Stimulated activated CD4-positive, alpha-beta T cell treated with anti-CD3 and anti-CD28 coated beads, Interleukin-15, amount 100 ng/mL, for 1 hour (primary cell): ENCODE measurements at regions not wholly inside any gene's neighbourhood (a gene's known extent, or its start where the extent isn't known, plus 50 kb on each side); places are given as distances from the start of the nearest gene placed in this dataset.

Source experiments
- DNase-seq, 2 donors: peaks; one replicate each; pipeline ENCODE4 v3.0.0-alpha.2; 2020; ENCODE audit warnings: low read depth in 1 of 2, low spot score in 1 of 2

GRCh38 chr5:173741087-173741486, 124.6 kb upstream of the BOD1 start:
- no peak for DNase-seq

- no peak for DNase-seq
These were observed 125.4 kb upstream of the BOD1 start for GRCh38 chr5:173741729-173742431.

- no peak for DNase-seq
These were observed 126.0 kb upstream of the BOD1 start for GRCh38 chr5:173742432-173742816.

GRCh38 chr5:173743641-173744343, 127.3 kb upstream of the BOD1 start:
- no peak for DNase-seq

GRCh38 chr5:173744551-173744950, 128.1 kb upstream of the BOD1 start:
- no peak for DNase-seq

- no peak for DNase-seq
These were observed 128.7 kb upstream of the BOD1 start for GRCh38 chr5:173745123-173745522.

GRCh38 chr5:173745557-173745956, 129.1 kb upstream of the BOD1 start:
- no peak for DNase-seq

- DNase-seq, result no peak
These were observed 129.7 kb upstream of the BOD1 start for GRCh38 chr5:173746047-173746646.

GRCh38 chr5:173747876-173748275, 131.4 kb upstream of the BOD1 start:
- DNase-seq, result no peak

- no peak for DNase-seq
These were observed 134.3 kb upstream of the BOD1 start for GRCh38 chr5:173750538-173751265.

- DNase-seq, result no peak
These were observed 134.8 kb upstream of the BOD1 start for GRCh38 chr5:173751266-173751600.

- no peak for DNase-seq
These were observed 135.5 kb upstream of the CPEB4 start for GRCh38 chr5:173752653-173753052.

GRCh38 chr5:173753307-173754168, 134.6 kb upstream of the CPEB4 start:
- DNase-seq, result no peak

GRCh38 chr5:173755319-173755718, 132.8 kb upstream of the CPEB4 start:
- no peak for DNase-seq

- no peak for DNase-seq
These were observed 130.5 kb upstream of the CPEB4 start for GRCh38 chr5:173757403-173758209.

GRCh38 chr5:173758676-173759075, 129.5 kb upstream of the CPEB4 start:
- DNase-seq, result no peak

- DNase-seq, result no peak
These were observed 128.5 kb upstream of the CPEB4 start for GRCh38 chr5:173759691-173760090.

- no peak for DNase-seq
These were observed 127.5 kb upstream of the CPEB4 start for GRCh38 chr5:173760461-173761177.

- DNase-seq, result no peak
These were observed 127.0 kb upstream of the CPEB4 start for GRCh38 chr5:173761178-173761513.

- DNase-seq, result no peak
These were observed 126.1 kb upstream of the CPEB4 start for GRCh38 chr5:173762045-173762444.
